ENCODE measurements at regions not wholly inside any gene's neighbourhood (a gene's known extent, or its start where the extent isn't known, plus 50 kb on each side); places are given as distances from the start of the nearest gene placed in this dataset.

GRCh38 chr14:100473249-100473648, 114.0 kb downstream of the BEGAIN start:
- Histone ChIP-seq H3K27me3 (replicated peaks; ENCODE audit: control insufficient read depth, insufficient read depth, low read length, poor library complexity, severe bottlenecking) (no peaks in the 10 kb centered on the region), H3K27ac (ENCODE audit: insufficient read depth, low read length, poor library complexity, severe bottlenecking) (no peak overlapping the region), H3K4me3 (ENCODE audit: insufficient read depth, low read depth, low read length, poor library complexity, severe bottlenecking) (no peak overlapping the region), H3K36me3 (ENCODE audit: control insufficient read depth, insufficient read depth, low read length) (no peaks in the 10 kb centered on the region), H3K4me1 (ENCODE audit: control insufficient read depth, insufficient read depth, low read length, poor library complexity, severe bottlenecking) (no peaks in the 10 kb centered on the region), H3K9me3 (ENCODE audit: control insufficient read depth, low read length) (no peaks in the 10 kb centered on the region)
- no peak for DNase-seq

- DNase-seq, result no peak
- no peaks in the 10 kb centered on the region for H3K27me3 ChIP-seq (replicated peaks; ENCODE audit: control insufficient read depth, insufficient read depth, low read length, poor library complexity, severe bottlenecking)
- H3K4me1 ChIP-seq (ENCODE audit: control insufficient read depth, insufficient read depth, low read length, poor library complexity, severe bottlenecking), result no peaks in the 10 kb centered on the region
- H3K27ac ChIP-seq (ENCODE audit: insufficient read depth, low read length, poor library complexity, severe bottlenecking), result no peak overlapping the region
- H3K4me3 ChIP-seq (ENCODE audit: insufficient read depth, low read depth, low read length, poor library complexity, severe bottlenecking), result no peak overlapping the region
- no peaks in the 10 kb centered on the region for H3K9me3 ChIP-seq (ENCODE audit: control insufficient read depth, low read length)
- no peaks in the 10 kb centered on the region for H3K36me3 ChIP-seq (ENCODE audit: control insufficient read depth, insufficient read depth, low read length)
Observed at GRCh38 chr14:100474196-100474595, 113.0 kb downstream of the BEGAIN start.

DNA sequence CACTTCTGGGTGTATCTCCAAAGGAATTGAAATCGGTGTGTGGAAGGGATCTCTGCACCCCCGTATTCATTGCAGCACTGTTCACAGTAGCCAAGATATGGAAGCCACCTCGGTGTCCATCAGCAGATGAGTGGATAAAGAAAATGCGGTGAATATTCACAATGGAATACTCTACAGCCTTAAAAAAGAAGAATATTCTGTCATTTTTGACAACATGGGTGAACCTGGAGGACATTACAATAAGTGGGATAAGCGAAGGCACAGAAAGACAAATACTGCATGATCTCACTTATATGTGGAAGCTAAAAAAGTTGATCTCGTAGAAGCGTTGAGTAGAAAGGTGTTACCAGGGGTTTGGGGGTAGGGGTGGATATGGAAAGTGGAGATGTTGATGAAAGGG, 111.9 kb downstream of the BEGAIN start:
- no peaks in the 10 kb centered on the region for H3K4me1 ChIP-seq (ENCODE audit: control insufficient read depth, insufficient read depth, low read length, poor library complexity, severe bottlenecking)
- no peaks in the 10 kb centered on the region for H3K9me3 ChIP-seq (ENCODE audit: control insufficient read depth, low read length)
- no peak for DNase-seq
- no peaks in the 10 kb centered on the region for H3K27me3 ChIP-seq (replicated peaks; ENCODE audit: control insufficient read depth, insufficient read depth, low read length, poor library complexity, severe bottlenecking)
- H3K27ac ChIP-seq (ENCODE audit: insufficient read depth, low read length, poor library complexity, severe bottlenecking), result no peak overlapping the region
- no peak overlapping the region for H3K4me3 ChIP-seq (ENCODE audit: insufficient read depth, low read depth, low read length, poor library complexity, severe bottlenecking)
- H3K36me3 ChIP-seq (ENCODE audit: control insufficient read depth, insufficient read depth, low read length), result no peaks in the 10 kb centered on the region

DNA sequence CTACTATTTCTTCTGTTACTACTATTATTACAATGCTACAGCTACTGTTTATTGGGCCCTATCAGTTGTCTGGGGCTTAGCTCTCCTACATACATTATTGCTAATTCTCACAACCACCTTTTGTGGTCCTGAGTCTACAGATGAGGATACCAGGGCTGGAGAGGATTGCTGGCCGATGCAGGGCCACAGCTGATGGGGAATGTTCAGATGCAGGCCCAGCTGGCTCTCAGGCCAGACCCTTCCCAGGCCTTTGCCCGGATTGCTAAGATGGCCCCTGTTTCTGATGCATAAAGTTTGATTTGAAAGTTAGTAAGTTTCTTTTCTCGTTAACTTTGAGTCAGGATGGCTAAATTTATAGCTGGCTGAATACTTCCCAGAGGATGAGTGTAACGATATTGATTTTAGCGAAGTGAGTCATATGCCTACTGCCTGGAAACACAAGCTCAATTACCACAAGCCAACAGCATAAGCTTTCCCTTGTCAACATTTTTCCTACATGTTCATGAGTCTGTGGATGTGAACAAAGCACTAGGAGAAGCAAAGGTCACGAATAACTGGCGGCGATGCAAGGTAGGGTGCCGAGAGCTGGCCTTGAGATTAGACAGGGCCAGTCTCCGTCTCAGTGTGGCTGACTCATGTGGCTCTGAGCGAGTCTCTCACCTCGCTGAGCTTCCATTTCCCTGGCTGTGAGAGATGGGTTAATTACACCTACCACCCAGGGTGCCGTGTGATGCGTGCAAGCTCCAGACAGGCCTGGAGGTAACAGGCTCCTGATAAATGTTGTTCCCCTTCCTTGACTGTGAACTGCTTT, 111.0 kb downstream of the BEGAIN start:
- Histone ChIP-seq H3K9me3 (ENCODE audit: control insufficient read depth, low read length) (no peaks in the 10 kb centered on the region), H3K4me3 (ENCODE audit: insufficient read depth, low read depth, low read length, poor library complexity, severe bottlenecking) (no peak overlapping the region), H3K27me3 (replicated peaks; ENCODE audit: control insufficient read depth, insufficient read depth, low read length, poor library complexity, severe bottlenecking) (no peaks in the 10 kb centered on the region), H3K4me1 (ENCODE audit: control insufficient read depth, insufficient read depth, low read length, poor library complexity, severe bottlenecking) (no peaks in the 10 kb centered on the region), H3K27ac (ENCODE audit: insufficient read depth, low read length, poor library complexity, severe bottlenecking) (no peak overlapping the region), H3K36me3 (ENCODE audit: control insufficient read depth, insufficient read depth, low read length) (no peaks in the 10 kb centered on the region)
- DNase-seq, result no peak

DNA sequence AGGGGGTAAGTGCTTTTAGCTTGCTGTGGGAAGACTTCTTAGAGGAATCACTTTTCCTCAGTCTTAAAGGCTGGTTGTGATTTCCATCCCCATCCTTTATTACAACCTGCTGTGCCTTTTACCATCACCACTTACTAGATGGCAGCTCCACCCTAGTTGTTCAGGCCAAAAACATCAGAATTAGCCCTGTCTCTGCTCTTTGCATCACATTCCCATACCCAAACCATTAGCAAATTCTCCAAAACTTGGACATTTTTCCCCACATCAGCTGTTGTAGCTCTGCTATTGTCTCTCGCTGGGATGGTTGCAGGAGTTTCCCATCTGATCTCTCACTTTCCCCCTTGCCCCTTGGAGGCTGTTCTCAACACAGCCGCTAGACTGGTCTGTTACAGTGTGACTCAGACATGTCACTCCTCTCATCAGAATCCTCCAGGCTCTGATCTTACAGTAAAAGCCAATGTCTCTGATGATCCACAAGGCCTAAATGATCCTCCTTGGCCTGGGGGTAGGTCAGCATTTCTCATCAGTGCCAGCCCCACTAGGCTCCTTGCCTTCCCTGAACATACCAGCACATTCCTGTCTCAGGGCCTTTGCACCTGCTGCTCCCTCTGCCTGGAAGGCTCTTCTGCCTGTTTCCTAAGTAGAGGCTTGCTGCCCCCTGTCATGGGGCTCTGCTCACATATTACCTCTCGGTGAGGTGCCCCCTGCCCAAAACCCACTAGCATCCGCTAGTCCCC, 102.5 kb downstream of the BEGAIN start:
- H3K27me3 ChIP-seq (replicated peaks; ENCODE audit: control insufficient read depth, insufficient read depth, low read length, poor library complexity, severe bottlenecking), result no peaks in the 10 kb centered on the region
- H3K27ac ChIP-seq (ENCODE audit: insufficient read depth, low read length, poor library complexity, severe bottlenecking), result no peak overlapping the region
- H3K9me3 ChIP-seq (ENCODE audit: control insufficient read depth, low read length), result no peaks in the 10 kb centered on the region
- no peak for DNase-seq
- no peaks in the 10 kb centered on the region for H3K36me3 ChIP-seq (ENCODE audit: control insufficient read depth, insufficient read depth, low read length)
- H3K4me1 ChIP-seq (ENCODE audit: control insufficient read depth, insufficient read depth, low read length, poor library complexity, severe bottlenecking), result no peaks in the 10 kb centered on the region
- H3K4me3 ChIP-seq (ENCODE audit: insufficient read depth, low read depth, low read length, poor library complexity, severe bottlenecking), result no peak overlapping the region

GRCh38 chr14:100486025-100486828, 101.0 kb downstream of the BEGAIN start:
- peak in 2 of 3 donors; percentile 22 to 24 for DNase-seq

More at GRCh38 chr14:100486025-100486828, 101.0 kb downstream of the BEGAIN start:
- no peaks in the 10 kb centered on the region for H3K4me1 ChIP-seq (ENCODE audit: control insufficient read depth, insufficient read depth, low read length, poor library complexity, severe bottlenecking)
- H3K27me3 ChIP-seq (replicated peaks; ENCODE audit: control insufficient read depth, insufficient read depth, low read length, poor library complexity, severe bottlenecking), result no peaks in the 10 kb centered on the region
- H3K4me3 ChIP-seq (ENCODE audit: insufficient read depth, low read depth, low read length, poor library complexity, severe bottlenecking), result no peak overlapping the region
- no peak overlapping the region for H3K27ac ChIP-seq (ENCODE audit: insufficient read depth, low read length, poor library complexity, severe bottlenecking)
- H3K9me3 ChIP-seq (ENCODE audit: control insufficient read depth, low read length), result no peaks in the 10 kb centered on the region
- H3K36me3 ChIP-seq (ENCODE audit: control insufficient read depth, insufficient read depth, low read length), result no peaks in the 10 kb centered on the region
